Effector memory CD8-positive, alpha-beta T cell (primary cell): ENCODE measurements at regions not wholly inside any gene's neighbourhood (a gene's known extent, or its start where the extent isn't known, plus 50 kb on each side); places are given as distances from the start of the nearest gene placed in this dataset.
A peak's percentile ranks its signal among the peaks of the same experiment; 100 is the strongest.

Experiments
- ATAC-seq: fragments of 150-1000 bp; cut with Tn5 transposase; replicated peaks from 2 replicates; pipeline ENCODE4 v1.10.0; 2021; ENCODE audit warnings: mild to moderate bottlenecking, moderate library complexity
- DNase-seq, 3 experiments: peaks; one replicate each; pipeline ENCODE4 v3.0.0; 2021
- H3K27ac Mint-ChIP-seq, 2 donors: one replicate each; pipeline ENCODE4 v1.8.0; 2022; ENCODE audit warnings: mild to moderate bottlenecking in 2 of 2, mixed read lengths in 2 of 2, moderate library complexity in 2 of 2
- H3K27me3 Mint-ChIP-seq, 2 donors: one replicate each; pipeline ENCODE4 v1.8.0; 2022; ENCODE audit warnings: mixed read lengths in 2 of 2
- H3K36me3 Mint-ChIP-seq: one replicate; pipeline ENCODE4 v1.8.0; 2022; ENCODE audit warnings: mild to moderate bottlenecking, moderate library complexity, mixed read lengths; ENCODE audit not compliant: insufficient read depth
- H3K4me1 Mint-ChIP-seq, 2 donors: one replicate each; pipeline ENCODE4 v1.8.0; 2022; ENCODE audit warnings: low read depth in 2 of 2, mixed read lengths in 2 of 2
- H3K4me3 Mint-ChIP-seq, 2 donors: one replicate each; pipeline ENCODE4 v1.8.0; 2022; ENCODE audit warnings: mild to moderate bottlenecking in 2 of 2, mixed read lengths in 2 of 2, moderate library complexity in 2 of 2
- H3K9me3 Mint-ChIP-seq, 2 donors: one replicate each; pipeline ENCODE4 v1.8.0; 2022; ENCODE audit warnings: mixed read lengths in 2 of 2

- Mint-ChIP-seq H3K9me3 (no peaks in the 10 kb centered on the region), H3K36me3 (peaks cover 4% of the 10 kb centered on the region), H3K27ac (no peak overlapping the region), H3K27me3 (peaks cover 61 to 83% of the 10 kb centered on the region in 2 donors), H3K4me1 (peaks cover 8 to 17% of the 10 kb centered on the region in 2 donors), H3K4me3 (peak overlapping the region; percentile 66 to 67)
- ATAC-seq: peak; percentile 53
- DNase-seq: peak in 2 of 3 experiments; percentile 4 to 11
Measured at GRCh38 chr5:77852514-77853352, 76.6 kb upstream of the TBCA start.

GRCh38 chr5:77852068-77852513, 76.0 kb upstream of the TBCA start:
- no peak for ATAC-seq
- DNase-seq: no peak
- Mint-ChIP-seq H3K36me3 (peaks cover 4% of the 10 kb centered on the region), H3K4me1 (peaks cover 8 to 17% of the 10 kb centered on the region in 2 donors), H3K9me3 (no peaks in the 10 kb centered on the region), H3K4me3 (peak overlapping the region; percentile 66 to 67), H3K27ac (no peak overlapping the region), H3K27me3 (peaks cover 59 to 83% of the 10 kb centered on the region in 2 donors)

- H3K9me3 Mint-ChIP-seq: no peaks in the 10 kb centered on the region
- H3K4me3 Mint-ChIP-seq: peak overlapping the region; percentile 66 to 67
- ATAC-seq: peak; percentile 14
- DNase-seq: no peak
- peaks cover 64 to 83% of the 10 kb centered on the region in 2 donors for H3K27me3 Mint-ChIP-seq
- peaks cover 8 to 17% of the 10 kb centered on the region in 2 donors for H3K4me1 Mint-ChIP-seq
- peaks cover 4% of the 10 kb centered on the region for H3K36me3 Mint-ChIP-seq
- no peak overlapping the region for H3K27ac Mint-ChIP-seq
Measured at GRCh38 chr5:77851176-77852067, 75.3 kb upstream of the TBCA start.

GRCh38 chr5:77850536-77851175, 74.5 kb upstream of the TBCA start:
- peak overlapping the region; percentile 25 to 66 for H3K4me3 Mint-ChIP-seq
- DNase-seq (no peak), ATAC-seq (no peak)
- H3K4me1 Mint-ChIP-seq: peaks cover 8 to 17% of the 10 kb centered on the region in 2 donors
- peaks cover 61 to 83% of the 10 kb centered on the region in 2 donors for H3K27me3 Mint-ChIP-seq
- H3K36me3 Mint-ChIP-seq: peaks cover 4% of the 10 kb centered on the region
- no peaks in the 10 kb centered on the region for H3K9me3 Mint-ChIP-seq
- H3K27ac Mint-ChIP-seq: no peak overlapping the region

GRCh38 chr5:77849308-77849900, 73.3 kb upstream of the TBCA start:
- peaks cover 15 to 23% of the 10 kb centered on the region in 2 donors for H3K4me1 Mint-ChIP-seq
- peaks cover 71 to 92% of the 10 kb centered on the region in 2 donors for H3K27me3 Mint-ChIP-seq
- ATAC-seq (no peak), DNase-seq (no peak)
- H3K9me3 Mint-ChIP-seq: no peaks in the 10 kb centered on the region
- peaks cover 4% of the 10 kb centered on the region for H3K36me3 Mint-ChIP-seq
- H3K27ac Mint-ChIP-seq: no peak overlapping the region
- H3K4me3 Mint-ChIP-seq: no peak overlapping the region

- ATAC-seq (no peak), DNase-seq (no peak)
- peaks cover 4% of the 10 kb centered on the region for H3K36me3 Mint-ChIP-seq
- peaks cover 59 to 93% of the 10 kb centered on the region in 2 donors for H3K27me3 Mint-ChIP-seq
- H3K4me3 Mint-ChIP-seq: no peak overlapping the region
- H3K27ac Mint-ChIP-seq: no peak overlapping the region
- H3K4me1 Mint-ChIP-seq: peaks cover 14 to 20% of the 10 kb centered on the region in 2 donors
- H3K9me3 Mint-ChIP-seq: no peaks in the 10 kb centered on the region
Measured at GRCh38 chr5:77847814-77848290, 71.7 kb upstream of the TBCA start.

GRCh38 chr5:77847129-77847460, 71.0 kb upstream of the TBCA start:
- no peak for ATAC-seq
- Mint-ChIP-seq H3K4me3 (no peak overlapping the region), H3K9me3 (no peaks in the 10 kb centered on the region), H3K27ac (no peak overlapping the region), H3K36me3 (peaks cover 4% of the 10 kb centered on the region), H3K27me3 (peaks cover 56 to 93% of the 10 kb centered on the region in 2 donors), H3K4me1 (peaks cover 9 to 13% of the 10 kb centered on the region in 2 donors)
- DNase-seq: no peak

- H3K9me3 Mint-ChIP-seq: no peaks in the 10 kb centered on the region
- H3K27ac Mint-ChIP-seq: no peak overlapping the region
- ATAC-seq (no peak), DNase-seq (no peak)
- peaks cover 56 to 93% of the 10 kb centered on the region in 2 donors for H3K27me3 Mint-ChIP-seq
- peaks cover 9 to 12% of the 10 kb centered on the region in 2 donors for H3K4me1 Mint-ChIP-seq
- peaks cover 4% of the 10 kb centered on the region for H3K36me3 Mint-ChIP-seq
- H3K4me3 Mint-ChIP-seq: no peak overlapping the region
Measured at GRCh38 chr5:77846422-77847128, 70.4 kb upstream of the TBCA start.

- Mint-ChIP-seq H3K27me3 (peaks cover 47 to 86% of the 10 kb centered on the region in 2 donors), H3K36me3 (peaks cover 4% of the 10 kb centered on the region), H3K4me1 (peaks cover 6 to 9% of the 10 kb centered on the region in 2 donors), H3K4me3 (peak overlapping the region; percentile 64 to 65), H3K9me3 (no peaks in the 10 kb centered on the region), H3K27ac (no peak overlapping the region)
- DNase-seq (no peak), ATAC-seq (no peak)
Measured at GRCh38 chr5:77845324-77845646, 69.1 kb upstream of the TBCA start.

GRCh38 chr5:77844623-77845323, 68.6 kb upstream of the TBCA start:
- peaks cover 3% of the 10 kb centered on the region for H3K36me3 Mint-ChIP-seq
- peaks cover 43 to 81% of the 10 kb centered on the region in 2 donors for H3K27me3 Mint-ChIP-seq
- ATAC-seq (no peak), DNase-seq (no peak)
- H3K4me3 Mint-ChIP-seq: peak overlapping the region; percentile 64 to 65
- H3K27ac Mint-ChIP-seq: no peak overlapping the region
- H3K9me3 Mint-ChIP-seq: no peaks in the 10 kb centered on the region
- H3K4me1 Mint-ChIP-seq: peaks cover 6 to 9% of the 10 kb centered on the region in 2 donors

- H3K4me1 Mint-ChIP-seq: peaks cover 6 to 9% of the 10 kb centered on the region in 2 donors
- ATAC-seq: no peak
- no peak overlapping the region for H3K27ac Mint-ChIP-seq
- no peak for DNase-seq
- peak overlapping the region; percentile 47 for H3K4me3 Mint-ChIP-seq
- H3K9me3 Mint-ChIP-seq: no peaks in the 10 kb centered on the region
- no peaks in the 10 kb centered on the region for H3K36me3 Mint-ChIP-seq
- H3K27me3 Mint-ChIP-seq: peaks cover 43 to 76% of the 10 kb centered on the region in 2 donors
Measured at GRCh38 chr5:77844373-77844622, 68.2 kb upstream of the TBCA start.
